ENCODE measurements at regions not wholly inside any gene's neighbourhood (a gene's known extent, or its start where the extent isn't known, plus 50 kb on each side); places are given as distances from the start of the nearest gene placed in this dataset.

GRCh38 chr16:9528511-9529079 lies 437.2 kb downstream of the HAPSTR1 start:
- no peaks in the 10 kb centered on the region for H3K27me3 ChIP-seq (replicated peaks; ENCODE audit: control insufficient read depth, insufficient read depth, low read length)
- peaks cover 3% of the 10 kb centered on the region for H3K9me3 ChIP-seq (ENCODE audit: control insufficient read depth, low read length)
- no peak for DNase-seq (ENCODE audit: low read depth)
- no peak overlapping the region for H3K9ac ChIP-seq (ENCODE audit: low read length)
- no peaks in the 10 kb centered on the region for H3K36me3 ChIP-seq (ENCODE audit: control insufficient read depth, insufficient read depth, low read length, severe bottlenecking)
- H3K4me1 ChIP-seq (ENCODE audit: control insufficient read depth, insufficient read depth, low read length): peaks cover 2% of the 10 kb centered on the region
- H3K4me3 ChIP-seq (ENCODE audit: low read length): no peak overlapping the region

GRCh38 chr16:9533042-9533441 lies 441.6 kb downstream of the HAPSTR1 start:
- Histone ChIP-seq H3K9me3 (ENCODE audit: control insufficient read depth, low read length) (peaks cover 3% of the 10 kb centered on the region), H3K36me3 (ENCODE audit: control insufficient read depth, insufficient read depth, low read length, severe bottlenecking) (no peaks in the 10 kb centered on the region), H3K27me3 (replicated peaks; ENCODE audit: control insufficient read depth, insufficient read depth, low read length) (no peaks in the 10 kb centered on the region), H3K4me3 (ENCODE audit: low read length) (no peak overlapping the region), H3K4me1 (ENCODE audit: control insufficient read depth, insufficient read depth, low read length) (peaks cover 2% of the 10 kb centered on the region), H3K9ac (ENCODE audit: low read length) (no peak overlapping the region)
- no peak for DNase-seq (ENCODE audit: low read depth)

GRCh38 chr16:9534759-9535158 lies 443.3 kb downstream of the HAPSTR1 start:
- H3K27me3 ChIP-seq (replicated peaks; ENCODE audit: control insufficient read depth, insufficient read depth, low read length): no peaks in the 10 kb centered on the region

GRCh38 chr16:9536905-9537304 lies 445.5 kb downstream of the HAPSTR1 start:
- Histone ChIP-seq H3K4me3 (ENCODE audit: low read length) (no peak overlapping the region), H3K4me1 (ENCODE audit: control insufficient read depth, insufficient read depth, low read length) (no peaks in the 10 kb centered on the region), H3K9me3 (ENCODE audit: control insufficient read depth, low read length) (peaks cover 3% of the 10 kb centered on the region), H3K9ac (ENCODE audit: low read length) (no peak overlapping the region), H3K27me3 (replicated peaks; ENCODE audit: control insufficient read depth, insufficient read depth, low read length) (no peaks in the 10 kb centered on the region), H3K36me3 (ENCODE audit: control insufficient read depth, insufficient read depth, low read length, severe bottlenecking) (no peaks in the 10 kb centered on the region)
- no peak for DNase-seq (ENCODE audit: low read depth)

More at GRCh38 chr16:9534759-9535158, 443.3 kb downstream of the HAPSTR1 start:
- no peaks in the 10 kb centered on the region for H3K36me3 ChIP-seq (ENCODE audit: control insufficient read depth, insufficient read depth, low read length, severe bottlenecking)
- no peaks in the 10 kb centered on the region for H3K4me1 ChIP-seq (ENCODE audit: control insufficient read depth, insufficient read depth, low read length)
- no peak overlapping the region for H3K4me3 ChIP-seq (ENCODE audit: low read length)
- no peak overlapping the region for H3K9ac ChIP-seq (ENCODE audit: low read length)
- peaks cover 3% of the 10 kb centered on the region for H3K9me3 ChIP-seq (ENCODE audit: control insufficient read depth, low read length)
- no peak for DNase-seq (ENCODE audit: low read depth)

GRCh38 chr16:9539346-9539745 lies 447.9 kb downstream of the HAPSTR1 start:
- H3K36me3 ChIP-seq (ENCODE audit: control insufficient read depth, insufficient read depth, low read length, severe bottlenecking): no peaks in the 10 kb centered on the region
- H3K27me3 ChIP-seq (replicated peaks; ENCODE audit: control insufficient read depth, insufficient read depth, low read length): no peaks in the 10 kb centered on the region
- no peaks in the 10 kb centered on the region for H3K9me3 ChIP-seq (ENCODE audit: control insufficient read depth, low read length)
- H3K4me3 ChIP-seq (ENCODE audit: low read length): no peak overlapping the region
- no peaks in the 10 kb centered on the region for H3K4me1 ChIP-seq (ENCODE audit: control insufficient read depth, insufficient read depth, low read length)
- no peak overlapping the region for H3K9ac ChIP-seq (ENCODE audit: low read length)
- no peak for DNase-seq (ENCODE audit: low read depth)

- no peak overlapping the region for H3K9ac ChIP-seq (ENCODE audit: low read length)
These were observed 450.3 kb downstream of the HAPSTR1 start for GRCh38 chr16:9541723-9542122.

GRCh38 chr16:9542165-9542755 lies 450.8 kb downstream of the HAPSTR1 start:
- H3K4me3 ChIP-seq (ENCODE audit: low read length): no peak overlapping the region

More at GRCh38 chr16:9541723-9542122, 450.3 kb downstream of the HAPSTR1 start:
- Histone ChIP-seq H3K4me3 (ENCODE audit: low read length) (no peak overlapping the region), H3K4me1 (ENCODE audit: control insufficient read depth, insufficient read depth, low read length) (no peaks in the 10 kb centered on the region), H3K36me3 (ENCODE audit: control insufficient read depth, insufficient read depth, low read length, severe bottlenecking) (no peaks in the 10 kb centered on the region), H3K27me3 (replicated peaks; ENCODE audit: control insufficient read depth, insufficient read depth, low read length) (no peaks in the 10 kb centered on the region), H3K9me3 (ENCODE audit: control insufficient read depth, low read length) (no peaks in the 10 kb centered on the region)
- no peak for DNase-seq (ENCODE audit: low read depth)

GRCh38 chr16:9545522-9546437 lies 454.3 kb downstream of the HAPSTR1 start:
- Histone ChIP-seq H3K36me3 (ENCODE audit: control insufficient read depth, insufficient read depth, low read length, severe bottlenecking) (no peaks in the 10 kb centered on the region), H3K9ac (ENCODE audit: low read length) (no peak overlapping the region), H3K9me3 (ENCODE audit: control insufficient read depth, low read length) (peaks cover 1% of the 10 kb centered on the region), H3K4me3 (ENCODE audit: low read length) (no peak overlapping the region), H3K4me1 (ENCODE audit: control insufficient read depth, insufficient read depth, low read length) (no peaks in the 10 kb centered on the region), H3K27me3 (replicated peaks; ENCODE audit: control insufficient read depth, insufficient read depth, low read length) (no peaks in the 10 kb centered on the region)
- no peak for DNase-seq (ENCODE audit: low read depth)

More at GRCh38 chr16:9542165-9542755, 450.8 kb downstream of the HAPSTR1 start:
- H3K4me1 ChIP-seq (ENCODE audit: control insufficient read depth, insufficient read depth, low read length): no peaks in the 10 kb centered on the region
- no peak for DNase-seq (ENCODE audit: low read depth)
- no peaks in the 10 kb centered on the region for H3K27me3 ChIP-seq (replicated peaks; ENCODE audit: control insufficient read depth, insufficient read depth, low read length)
- H3K9me3 ChIP-seq (ENCODE audit: control insufficient read depth, low read length): no peaks in the 10 kb centered on the region
- no peak overlapping the region for H3K9ac ChIP-seq (ENCODE audit: low read length)
- H3K36me3 ChIP-seq (ENCODE audit: control insufficient read depth, insufficient read depth, low read length, severe bottlenecking): no peaks in the 10 kb centered on the region

GRCh38 chr16:9546438-9546786 lies 455.0 kb downstream of the HAPSTR1 start:
- Histone ChIP-seq H3K27me3 (replicated peaks; ENCODE audit: control insufficient read depth, insufficient read depth, low read length) (no peaks in the 10 kb centered on the region), H3K36me3 (ENCODE audit: control insufficient read depth, insufficient read depth, low read length, severe bottlenecking) (no peaks in the 10 kb centered on the region), H3K9me3 (ENCODE audit: control insufficient read depth, low read length) (peaks cover 2% of the 10 kb centered on the region), H3K4me3 (ENCODE audit: low read length) (no peak overlapping the region), H3K9ac (ENCODE audit: low read length) (no peak overlapping the region), H3K4me1 (ENCODE audit: control insufficient read depth, insufficient read depth, low read length) (no peaks in the 10 kb centered on the region)
- DNase-seq (ENCODE audit: low read depth): no peak

- H3K27me3 ChIP-seq (replicated peaks; ENCODE audit: control insufficient read depth, insufficient read depth, low read length): no peaks in the 10 kb centered on the region
- H3K4me1 ChIP-seq (ENCODE audit: control insufficient read depth, insufficient read depth, low read length): no peaks in the 10 kb centered on the region
- no peaks in the 10 kb centered on the region for H3K36me3 ChIP-seq (ENCODE audit: control insufficient read depth, insufficient read depth, low read length, severe bottlenecking)
- no peak for DNase-seq (ENCODE audit: low read depth)
- H3K9me3 ChIP-seq (ENCODE audit: control insufficient read depth, low read length): peaks cover 2% of the 10 kb centered on the region
- H3K9ac ChIP-seq (ENCODE audit: low read length): no peak overlapping the region
- H3K4me3 ChIP-seq (ENCODE audit: low read length): no peak overlapping the region
These were observed 458.0 kb downstream of the HAPSTR1 start for GRCh38 chr16:9549487-9549886.

GRCh38 chr16:9555051-9555450 lies 463.6 kb downstream of the HAPSTR1 start:
- H3K9me3 ChIP-seq (ENCODE audit: control insufficient read depth, low read length): peaks cover 2% of the 10 kb centered on the region
- no peak overlapping the region for H3K4me3 ChIP-seq (ENCODE audit: low read length)
- H3K27me3 ChIP-seq (replicated peaks; ENCODE audit: control insufficient read depth, insufficient read depth, low read length): no peaks in the 10 kb centered on the region
- H3K36me3 ChIP-seq (ENCODE audit: control insufficient read depth, insufficient read depth, low read length, severe bottlenecking): no peaks in the 10 kb centered on the region
- no peaks in the 10 kb centered on the region for H3K4me1 ChIP-seq (ENCODE audit: control insufficient read depth, insufficient read depth, low read length)
- H3K9ac ChIP-seq (ENCODE audit: low read length): no peak overlapping the region
- DNase-seq (ENCODE audit: low read depth): no peak

Measured in adipocyte (in vitro differentiated cells).